ENCODE measurements at regions not wholly inside any gene's neighbourhood (a gene's known extent, or its start where the extent isn't known, plus 50 kb on each side); places are given as distances from the start of the nearest gene placed in this dataset.

GRCh38 chr3:11948331-11948730, 55.9 kb upstream of the SYN2 start:
- H3K79me2 ChIP-seq (ENCODE audit: insufficient read depth, low read length), result no peaks in the 10 kb centered on the region
- no peaks in the 10 kb centered on the region for H3K27me3 ChIP-seq (ENCODE audit: insufficient read depth, low read length, poor library complexity)
- DNase-seq (no peak), ATAC-seq (ENCODE audit: insufficient read depth, low read depth) (no peak)
- no peak overlapping the region for H3K4me3 ChIP-seq (ENCODE audit: low read depth in 1 of 2, low read length in 2 of 2)
- no peak overlapping the region for H3K4me2 ChIP-seq (ENCODE audit: insufficient read depth, low read length)
- no peaks in the 10 kb centered on the region for H3K36me3 ChIP-seq (ENCODE audit: insufficient read depth, low read length)
- no peak overlapping the region for H3K9ac ChIP-seq (ENCODE audit: low read depth, low read length)
- H3K4me1 ChIP-seq (ENCODE audit: insufficient read depth, low read length), result no peaks in the 10 kb centered on the region
- peaks cover 4% of the 10 kb centered on the region for H3K9me3 ChIP-seq (ENCODE audit: insufficient read depth, low read length, severe bottlenecking)
- no peak overlapping the region for H3K27ac ChIP-seq (ENCODE audit: low read length)
- H4K20me1 ChIP-seq (ENCODE audit: insufficient read depth, low read length), result no peaks in the 10 kb centered on the region
- TF ChIP-seq, protein P1, sequence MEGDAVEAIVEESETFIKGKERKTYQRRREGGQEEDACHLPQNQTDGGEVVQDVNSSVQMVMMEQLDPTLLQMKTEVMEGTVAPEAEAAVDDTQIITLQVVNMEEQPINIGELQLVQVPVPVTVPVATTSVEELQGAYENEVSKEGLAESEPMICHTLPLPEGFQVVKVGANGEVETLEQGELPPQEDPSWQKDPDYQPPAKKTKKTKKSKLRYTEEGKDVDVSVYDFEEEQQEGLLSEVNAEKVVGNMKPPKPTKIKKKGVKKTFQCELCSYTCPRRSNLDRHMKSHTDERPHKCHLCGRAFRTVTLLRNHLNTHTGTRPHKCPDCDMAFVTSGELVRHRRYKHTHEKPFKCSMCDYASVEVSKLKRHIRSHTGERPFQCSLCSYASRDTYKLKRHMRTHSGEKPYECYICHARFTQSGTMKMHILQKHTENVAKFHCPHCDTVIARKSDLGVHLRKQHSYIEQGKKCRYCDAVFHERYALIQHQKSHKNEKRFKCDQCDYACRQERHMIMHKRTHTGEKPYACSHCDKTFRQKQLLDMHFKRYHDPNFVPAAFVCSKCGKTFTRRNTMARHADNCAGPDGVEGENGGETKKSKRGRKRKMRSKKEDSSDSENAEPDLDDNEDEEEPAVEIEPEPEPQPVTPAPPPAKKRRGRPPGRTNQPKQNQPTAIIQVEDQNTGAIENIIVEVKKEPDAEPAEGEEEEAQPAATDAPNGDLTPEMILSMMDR (IDR thresholded peaks at IDR 0.05; ENCODE audit: borderline replicate concordance, extremely low read depth, low read length, poor library complexity, severe bottlenecking), result no peak
- TF ChIP-seq EZH2 (IDR thresholded peaks at IDR 0.05; ENCODE audit: borderline replicate concordance, low read depth, low read length, severe bottlenecking), result no peak
- H2AFZ ChIP-seq (ENCODE audit: low read depth, low read length), result no peak overlapping the region

GRCh38 chr3:11948866-11949265, 55.3 kb upstream of the SYN2 start:
- Histone ChIP-seq H3K9ac (ENCODE audit: low read depth, low read length) (no peak overlapping the region), H3K4me3 (ENCODE audit: low read depth in 1 of 2, low read length in 2 of 2) (no peak overlapping the region), H3K36me3 (ENCODE audit: insufficient read depth, low read length) (no peaks in the 10 kb centered on the region), H3K9me3 (ENCODE audit: insufficient read depth, low read length, severe bottlenecking) (peaks cover 2% of the 10 kb centered on the region), H2AFZ (ENCODE audit: low read depth, low read length) (no peak overlapping the region), H3K27me3 (ENCODE audit: insufficient read depth, low read length, poor library complexity) (no peaks in the 10 kb centered on the region), H3K4me2 (ENCODE audit: insufficient read depth, low read length) (no peak overlapping the region), H4K20me1 (ENCODE audit: insufficient read depth, low read length) (no peaks in the 10 kb centered on the region), H3K79me2 (ENCODE audit: insufficient read depth, low read length) (no peaks in the 10 kb centered on the region), H3K27ac (ENCODE audit: low read length) (no peak overlapping the region), H3K4me1 (ENCODE audit: insufficient read depth, low read length) (no peaks in the 10 kb centered on the region)
- no peak for DNase-seq
- no peak for ATAC-seq (ENCODE audit: insufficient read depth, low read depth)
- TF ChIP-seq, protein P1 (IDR thresholded peaks at IDR 0.05; ENCODE audit: borderline replicate concordance, extremely low read depth, low read length, poor library complexity, severe bottlenecking), result no peak
- no peak for TF ChIP-seq EZH2 (IDR thresholded peaks at IDR 0.05; ENCODE audit: borderline replicate concordance, low read depth, low read length, severe bottlenecking)

DNA sequence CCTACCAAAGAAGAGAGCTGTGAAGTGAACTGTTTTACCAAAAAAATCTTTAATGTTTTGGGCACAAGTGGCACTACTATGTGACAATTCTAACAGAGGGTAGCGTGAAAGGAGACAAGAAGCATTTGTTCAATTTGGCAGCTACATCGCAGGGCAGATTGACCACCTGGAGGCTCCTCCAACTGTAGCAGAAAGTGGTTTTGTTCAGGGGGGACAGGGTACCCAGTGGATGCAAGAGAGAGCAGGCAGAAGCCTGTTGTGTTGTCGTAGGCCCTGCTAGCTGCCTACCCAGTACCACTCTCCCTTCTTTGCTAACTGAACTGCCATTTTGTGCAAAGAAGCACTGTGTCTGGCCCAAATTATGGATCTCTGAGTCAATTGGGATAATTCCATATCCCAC, 54.8 kb upstream of the SYN2 start:
- Histone ChIP-seq H2AFZ (ENCODE audit: low read depth, low read length) (no peak overlapping the region), H3K9ac (ENCODE audit: low read depth, low read length) (no peak overlapping the region), H3K79me2 (ENCODE audit: insufficient read depth, low read length) (no peaks in the 10 kb centered on the region), H3K9me3 (ENCODE audit: insufficient read depth, low read length, severe bottlenecking) (no peaks in the 10 kb centered on the region), H3K4me3 (ENCODE audit: low read depth in 1 of 2, low read length in 2 of 2) (no peak overlapping the region), H3K4me2 (ENCODE audit: insufficient read depth, low read length) (no peak overlapping the region), H3K4me1 (ENCODE audit: insufficient read depth, low read length) (no peaks in the 10 kb centered on the region), H3K36me3 (ENCODE audit: insufficient read depth, low read length) (no peaks in the 10 kb centered on the region), H3K27ac (ENCODE audit: low read length) (no peak overlapping the region), H3K27me3 (ENCODE audit: insufficient read depth, low read length, poor library complexity) (no peaks in the 10 kb centered on the region), H4K20me1 (ENCODE audit: insufficient read depth, low read length) (no peaks in the 10 kb centered on the region)
- DNase-seq (no peak), ATAC-seq (ENCODE audit: insufficient read depth, low read depth) (no peak)
- no peak for TF ChIP-seq EZH2 (IDR thresholded peaks at IDR 0.05; ENCODE audit: borderline replicate concordance, low read depth, low read length, severe bottlenecking)
- TF ChIP-seq, protein P1 (IDR thresholded peaks at IDR 0.05; ENCODE audit: borderline replicate concordance, extremely low read depth, low read length, poor library complexity, severe bottlenecking), result no peak

DNA sequence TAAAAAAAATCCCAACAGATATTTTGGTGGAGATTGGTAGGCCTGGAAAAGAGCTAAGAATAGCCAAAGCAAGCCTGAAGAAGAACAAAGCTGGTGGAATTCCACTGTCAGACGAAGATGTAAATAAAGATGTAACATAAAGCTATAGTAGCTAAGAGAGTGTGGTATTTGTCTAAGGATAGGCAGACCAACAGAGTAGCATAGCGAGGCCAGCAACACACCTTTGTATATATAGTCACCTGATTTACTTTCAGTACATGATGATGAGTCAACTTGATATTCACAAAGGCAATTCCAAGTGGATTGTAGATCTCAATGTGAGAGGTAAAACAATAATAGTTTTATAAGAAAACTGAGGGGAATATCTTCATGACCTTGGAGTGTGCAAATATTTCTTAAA, 53.6 kb upstream of the SYN2 start:
- no peak for ATAC-seq (ENCODE audit: insufficient read depth, low read depth)
- H3K27me3 ChIP-seq (ENCODE audit: insufficient read depth, low read length, poor library complexity), result no peaks in the 10 kb centered on the region
- H3K9ac ChIP-seq (ENCODE audit: low read depth, low read length), result no peak overlapping the region
- no peak overlapping the region for H2AFZ ChIP-seq (ENCODE audit: low read depth, low read length)
- H3K4me1 ChIP-seq (ENCODE audit: insufficient read depth, low read length), result no peaks in the 10 kb centered on the region
- H4K20me1 ChIP-seq (ENCODE audit: insufficient read depth, low read length), result no peaks in the 10 kb centered on the region
- no peak overlapping the region for H3K4me3 ChIP-seq (ENCODE audit: low read depth in 1 of 2, low read length in 2 of 2)
- H3K79me2 ChIP-seq (ENCODE audit: insufficient read depth, low read length), result no peaks in the 10 kb centered on the region
- H3K36me3 ChIP-seq (ENCODE audit: insufficient read depth, low read length), result no peaks in the 10 kb centered on the region
- no peak overlapping the region for H3K27ac ChIP-seq (ENCODE audit: low read length)
- H3K9me3 ChIP-seq (ENCODE audit: insufficient read depth, low read length, severe bottlenecking), result no peaks in the 10 kb centered on the region
- no peak for DNase-seq
- no peak for TF ChIP-seq EZH2 (IDR thresholded peaks at IDR 0.05; ENCODE audit: borderline replicate concordance, low read depth, low read length, severe bottlenecking)
- TF ChIP-seq, protein P1 (IDR thresholded peaks at IDR 0.05; ENCODE audit: borderline replicate concordance, extremely low read depth, low read length, poor library complexity, severe bottlenecking), result no peak
- H3K4me2 ChIP-seq (ENCODE audit: insufficient read depth, low read length), result no peak overlapping the region
